Neural cell (in vitro differentiated cells): ENCODE measurements at regions not wholly inside any gene's neighbourhood (a gene's known extent, or its start where the extent isn't known, plus 50 kb on each side); places are given as distances from the start of the nearest gene placed in this dataset.

Experiments used
- H2AFZ ChIP-seq: fragments of 200-600, 300-800 bp; sonication (generic), shearing (Covaris generic); 2 replicates; pipeline ENCODE4 v1.6.0; 2014; ENCODE audit warnings: low read depth, mild to moderate bottlenecking, antibody characterized with exemption, low read length, moderate library complexity
- H3F3A ChIP-seq: fragments of 200-600 bp; shearing (Covaris generic); 2 replicates; pipeline ENCODE4 v1.6.1; 2016; ENCODE audit warnings: mild to moderate bottlenecking, moderate library complexity, mixed read lengths, antibody characterized with exemption, low read length; ENCODE audit not compliant: insufficient read depth, poor library complexity, severe bottlenecking
- H3K27ac ChIP-seq: fragments of 200-600, 300-800 bp; sonication (generic), shearing (Covaris generic); 2 replicates; pipeline ENCODE4 v1.5.1; 2014; ENCODE audit warnings: mild to moderate bottlenecking, low read length, moderate library complexity
- H3K27me3 ChIP-seq: fragments of 300-800, 200-600 bp; sonication (generic), shearing (Covaris generic); 2 replicates; pipeline ENCODE4 v1.6.0; 2014; ENCODE audit warnings: mild to moderate bottlenecking, low read depth, low read length, moderate library complexity; ENCODE audit not compliant: insufficient read depth
- H3K36me3 ChIP-seq: fragments of 300-800, 200-600 bp; sonication (generic), shearing (Covaris generic); 2 replicates; pipeline ENCODE4 v1.5.1; 2014; ENCODE audit warnings: mild to moderate bottlenecking, antibody characterized with exemption, low read length, moderate library complexity; ENCODE audit not compliant: insufficient read depth
- H3K4me2 ChIP-seq: fragments of 300-800, 200-600 bp; sonication (generic), shearing (Covaris generic); 2 replicates; pipeline ENCODE4 v1.6.0; 2014; ENCODE audit warnings: mild to moderate bottlenecking, low read length
- H3K4me3 ChIP-seq: fragments of 300-800, 200-600 bp; sonication (generic), shearing (Covaris generic); 2 replicates; pipeline ENCODE4 v1.5.1; 2014; ENCODE audit warnings: mild to moderate bottlenecking, low read length, moderate library complexity
- H3K79me2 ChIP-seq: fragments of 200-600 bp; shearing (Covaris generic); replicated peaks from 2 replicates; pipeline ENCODE4 v1.6.0; 2014; ENCODE audit warnings: mild to moderate bottlenecking, low read length, moderate library complexity; ENCODE audit not compliant: insufficient read depth
- H3K9ac ChIP-seq: fragments of 300-800, 200-600 bp; sonication (generic), shearing (Covaris generic); 2 replicates; pipeline ENCODE4 v1.6.1; 2016; ENCODE audit warnings: mild to moderate bottlenecking, low read length, mixed read lengths
- H3K9me2 ChIP-seq: fragments of 200-600 bp; shearing (Covaris generic); 2 replicates; pipeline ENCODE4 v1.6.1; 2016; ENCODE audit warnings: mild to moderate bottlenecking, low read length, mixed read lengths; ENCODE audit not compliant: insufficient read depth
- H3K9me3 ChIP-seq: fragments of 200-600, 300-800 bp; sonication (generic), shearing (Covaris generic); 2 replicates; pipeline ENCODE4 v1.6.1; 2016; ENCODE audit warnings: mild to moderate bottlenecking, mixed run types, low read length, moderate library complexity, mixed read lengths
- H4K20me1 ChIP-seq: fragments of 200-600 bp; shearing (Covaris generic); 2 replicates; pipeline ENCODE4 v1.6.1; 2016; ENCODE audit warnings: mild to moderate bottlenecking, mixed run types; ENCODE audit not compliant: insufficient read depth
- CTCF ChIP-seq: fragments of 450-650 bp; IDR thresholded peaks from 2 replicates; pipeline ENCODE4 v1.5.1; 2014; ENCODE audit warnings: antibody characterized with exemption, mild to moderate bottlenecking, moderate library complexity; ENCODE audit not compliant: poor library complexity, severe bottlenecking
- EP300 ChIP-seq: fragments of 450-650 bp; conservative IDR thresholded peaks from 2 replicates; pipeline ENCODE4 v1.6.1; 2014; ENCODE audit warnings: antibody characterized with exemption, mild to moderate bottlenecking, moderate library complexity; ENCODE audit not compliant: poor library complexity, severe bottlenecking
- EZH2 ChIP-seq: fragments of 200-600, 300-800 bp; shearing (Covaris generic), sonication (generic); IDR thresholded peaks from 2 replicates; pipeline ENCODE4 v1.6.1; 2014; ENCODE audit warnings: antibody characterized with exemption, low read length, borderline replicate concordance, mild to moderate bottlenecking; ENCODE audit not compliant: insufficient read depth, poor library complexity, severe bottlenecking
- MXI1 ChIP-seq: fragments of 450-650 bp; conservative IDR thresholded peaks from 2 replicates; pipeline ENCODE4 v1.6.1; 2014; ENCODE audit warnings: antibody characterized with exemption, mild to moderate bottlenecking; ENCODE audit not compliant: poor library complexity, severe bottlenecking
- POLR2AphosphoS5 ChIP-seq: IDR thresholded peaks from 2 replicates; pipeline ENCODE4 v1.6.1; 2012
- RAD21 ChIP-seq: fragments of 450-650 bp; conservative IDR thresholded peaks from 2 replicates; pipeline ENCODE4 v1.6.1; 2014; ENCODE audit warnings: antibody characterized with exemption, mild to moderate bottlenecking, moderate library complexity
- REST ChIP-seq: IDR thresholded peaks from 2 replicates; pipeline ENCODE4 v1.6.1; 2012; ENCODE audit warnings: borderline replicate concordance
- SMC3 ChIP-seq: fragments of 450-650 bp; conservative IDR thresholded peaks from 2 replicates; pipeline ENCODE4 v1.6.1; 2014; ENCODE audit warnings: antibody characterized with exemption, mild to moderate bottlenecking, moderate library complexity; ENCODE audit not compliant: poor library complexity
- TAF1 ChIP-seq: IDR thresholded peaks from 2 replicates; pipeline ENCODE4 v1.6.1; 2012; ENCODE audit warnings: low read depth

GRCh38 chr2:53381271-53381670 lies 386.3 kb upstream of the CHAC2 start:
- H3K27ac ChIP-seq: no peak overlapping the region
- no peaks in the 10 kb centered on the region for H3K9me2 ChIP-seq
- H4K20me1 ChIP-seq: no peaks in the 10 kb centered on the region
- no peak overlapping the region for H3K4me3 ChIP-seq
- no peak for TF ChIP-seq RAD21
- TF ChIP-seq TAF1: no peak
- TF ChIP-seq EZH2: no peak
- TF ChIP-seq EP300: no peak
- no peak for TF ChIP-seq POLR2AphosphoS5
- no peak for TF ChIP-seq REST
- no peak for TF ChIP-seq MXI1
- TF ChIP-seq SMC3: no peak
- no peak for TF ChIP-seq CTCF
- no peaks in the 10 kb centered on the region for H3K27me3 ChIP-seq
- no peaks in the 10 kb centered on the region for H3K9me3 ChIP-seq
- H2AFZ ChIP-seq: no peak overlapping the region
- H3K79me2 ChIP-seq: no peaks in the 10 kb centered on the region
- H3K9ac ChIP-seq: no peak overlapping the region
- H3K4me2 ChIP-seq: no peak overlapping the region
- no peaks in the 10 kb centered on the region for H3F3A ChIP-seq
- no peaks in the 10 kb centered on the region for H3K36me3 ChIP-seq

GRCh38 chr2:53379547-53379946 lies 388.1 kb upstream of the CHAC2 start:
- no peaks in the 10 kb centered on the region for H3K79me2 ChIP-seq
- H3K4me2 ChIP-seq: no peak overlapping the region
- no peaks in the 10 kb centered on the region for H3K27me3 ChIP-seq
- H4K20me1 ChIP-seq: no peaks in the 10 kb centered on the region
- no peak overlapping the region for H3K9ac ChIP-seq
- H3K4me3 ChIP-seq: no peak overlapping the region
- H3K36me3 ChIP-seq: no peaks in the 10 kb centered on the region
- TF ChIP-seq POLR2AphosphoS5: no peak
- no peak for TF ChIP-seq EZH2
- TF ChIP-seq RAD21: no peak
- TF ChIP-seq REST: no peak
- no peak for TF ChIP-seq SMC3
- no peak for TF ChIP-seq EP300
- no peak for TF ChIP-seq TAF1
- no peak for TF ChIP-seq MXI1
- TF ChIP-seq CTCF: no peak
- H3K27ac ChIP-seq: no peak overlapping the region
- H2AFZ ChIP-seq: no peak overlapping the region
- H3K9me3 ChIP-seq: no peaks in the 10 kb centered on the region
- H3K9me2 ChIP-seq: no peaks in the 10 kb centered on the region
- no peaks in the 10 kb centered on the region for H3F3A ChIP-seq
